Amniotic epithelial cell (primary cell): ENCODE measurements at regions not wholly inside any gene's neighbourhood (a gene's known extent, or its start where the extent isn't known, plus 50 kb on each side); places are given as distances from the start of the nearest gene placed in this dataset.

Experiments used
- DNase-seq: peaks from one replicate; pipeline ENCODE4 v3.0.0-alpha.2; 2010; ENCODE audit warnings: low read depth

- no peak for DNase-seq
Observed at GRCh38 chr2:10201201-10201600, 78.7 kb downstream of the RRM2 start.

- peak; percentile 35 for DNase-seq
Observed at GRCh38 chr2:10202131-10202665, 79.7 kb downstream of the RRM2 start.

GRCh38 chr2:10204326-10205161, 82.0 kb downstream of the RRM2 start:
- no peak for DNase-seq

- DNase-seq: no peak
Observed at GRCh38 chr2:10205162-10205475, 82.6 kb downstream of the RRM2 start.

- no peak for DNase-seq
Observed at GRCh38 chr2:10208736-10209135, 86.2 kb downstream of the RRM2 start.

GRCh38 chr2:10209406-10209935, 86.9 kb downstream of the RRM2 start:
- DNase-seq: no peak

GRCh38 chr2:10210336-10210735, 87.8 kb downstream of the RRM2 start:
- no peak for DNase-seq

GRCh38 chr2:10211844-10212422, 89.4 kb downstream of the RRM2 start:
- DNase-seq: no peak

- DNase-seq: no peak
Observed at GRCh38 chr2:10212827-10213226, 89.9 kb upstream of the HPCAL1 start.

GRCh38 chr2:10214179-10214578, 88.5 kb upstream of the HPCAL1 start:
- no peak for DNase-seq

- no peak for DNase-seq
Observed at GRCh38 chr2:10215393-10215935, 87.2 kb upstream of the HPCAL1 start.

GRCh38 chr2:10216677-10217488, 85.8 kb upstream of the HPCAL1 start:
- no peak for DNase-seq

- no peak for DNase-seq
Observed at GRCh38 chr2:10217489-10218435, 84.9 kb upstream of the HPCAL1 start.

GRCh38 chr2:10220045-10220901, 82.4 kb upstream of the HPCAL1 start:
- no peak for DNase-seq

GRCh38 chr2:10220902-10221391, 81.8 kb upstream of the HPCAL1 start:
- peak; percentile 83 for DNase-seq

- DNase-seq: no peak
Observed at GRCh38 chr2:10221443-10221842, 81.3 kb upstream of the HPCAL1 start.

- DNase-seq: no peak
Observed at GRCh38 chr2:10221976-10222870, 80.5 kb upstream of the HPCAL1 start.

GRCh38 chr2:10223471-10223870, 79.2 kb upstream of the HPCAL1 start:
- DNase-seq: no peak
